ENCODE measurements at regions not wholly inside any gene's neighbourhood (a gene's known extent, or its start where the extent isn't known, plus 50 kb on each side); places are given as distances from the start of the nearest gene placed in this dataset.

- Histone ChIP-seq H3K27me3 (ENCODE audit: insufficient read depth, low read depth) (no peaks in the 10 kb centered on the region), H3K4me1 (replicated peaks; ENCODE audit: insufficient read depth) (peaks cover 30% of the 10 kb centered on the region), H3K9me3 (ENCODE audit: insufficient read depth, low read depth) (no peaks in the 10 kb centered on the region), H3K79me2 (ENCODE audit: low read depth) (no peaks in the 10 kb centered on the region), H3K4me3 (no peak overlapping the region), H3K27ac (peak overlapping the region; percentile 61), H2AFZ (no peak overlapping the region), H3K4me2 (peak overlapping the region; percentile 32; the same call in 1 of the 2 replicates), H4K20me1 (ENCODE audit: insufficient read depth) (no peaks in the 10 kb centered on the region), H3K36me3 (ENCODE audit: low read depth) (no peaks in the 10 kb centered on the region), H3F3A (ENCODE audit: insufficient read depth, low read depth) (peaks cover 14% of the 10 kb centered on the region), H3K9me2 (ENCODE audit: insufficient read depth) (no peaks in the 10 kb centered on the region)
- BruUV-seq (replicated peaks) = no TSS peak
- ChIA-PET CTCF (no interaction called here), POLR2A (ENCODE audit: unreplicated experiment) (interaction anchor here (0.6 kb wide), 1 partner anchor 197 kb away, joined by 3 read pairs; no protein-coding TSS in a partner anchor)
- intact Hi-C loops (cut with micrococcal nuclease; ENCODE audit: unreplicated experiment) = no loop called here
- TF ChIP-seq, protein P1, sequence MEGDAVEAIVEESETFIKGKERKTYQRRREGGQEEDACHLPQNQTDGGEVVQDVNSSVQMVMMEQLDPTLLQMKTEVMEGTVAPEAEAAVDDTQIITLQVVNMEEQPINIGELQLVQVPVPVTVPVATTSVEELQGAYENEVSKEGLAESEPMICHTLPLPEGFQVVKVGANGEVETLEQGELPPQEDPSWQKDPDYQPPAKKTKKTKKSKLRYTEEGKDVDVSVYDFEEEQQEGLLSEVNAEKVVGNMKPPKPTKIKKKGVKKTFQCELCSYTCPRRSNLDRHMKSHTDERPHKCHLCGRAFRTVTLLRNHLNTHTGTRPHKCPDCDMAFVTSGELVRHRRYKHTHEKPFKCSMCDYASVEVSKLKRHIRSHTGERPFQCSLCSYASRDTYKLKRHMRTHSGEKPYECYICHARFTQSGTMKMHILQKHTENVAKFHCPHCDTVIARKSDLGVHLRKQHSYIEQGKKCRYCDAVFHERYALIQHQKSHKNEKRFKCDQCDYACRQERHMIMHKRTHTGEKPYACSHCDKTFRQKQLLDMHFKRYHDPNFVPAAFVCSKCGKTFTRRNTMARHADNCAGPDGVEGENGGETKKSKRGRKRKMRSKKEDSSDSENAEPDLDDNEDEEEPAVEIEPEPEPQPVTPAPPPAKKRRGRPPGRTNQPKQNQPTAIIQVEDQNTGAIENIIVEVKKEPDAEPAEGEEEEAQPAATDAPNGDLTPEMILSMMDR (conservative IDR thresholded peaks at IDR 0.05) = no peak
- TF ChIP-seq EZH2 (IDR thresholded peaks at IDR 0.05; ENCODE audit: low read depth) = no peak
- peak; percentile 21 to 82 for DNase-seq
Measured at GRCh38 chr6:1485678-1486077, 96.3 kb downstream of the FOXF2 start.

GRCh38 chr6:1486387-1486786 is 97.0 kb downstream of the FOXF2 start:
- H3K4me3 ChIP-seq = no peak overlapping the region
- H3K9me3 ChIP-seq (ENCODE audit: insufficient read depth, low read depth) = no peaks in the 10 kb centered on the region
- peaks cover 8% of the 10 kb centered on the region; the same call in 1 of the 2 replicates for H3F3A ChIP-seq (ENCODE audit: insufficient read depth, low read depth)
- ChIA-PET CTCF (no interaction called here), POLR2A (ENCODE audit: unreplicated experiment) (no interaction called here)
- H3K4me2 ChIP-seq = no peak overlapping the region
- H3K27me3 ChIP-seq (ENCODE audit: insufficient read depth, low read depth) = no peaks in the 10 kb centered on the region
- no peak for DNase-seq
- no peaks in the 10 kb centered on the region for H3K9me2 ChIP-seq (ENCODE audit: insufficient read depth)
- H2AFZ ChIP-seq = no peak overlapping the region
- H3K36me3 ChIP-seq (ENCODE audit: low read depth) = no peaks in the 10 kb centered on the region
- H4K20me1 ChIP-seq (ENCODE audit: insufficient read depth) = no peaks in the 10 kb centered on the region
- H3K4me1 ChIP-seq (replicated peaks; ENCODE audit: insufficient read depth) = peaks cover 24% of the 10 kb centered on the region
- no TSS peak for BruUV-seq (replicated peaks)
- TF ChIP-seq EZH2 (IDR thresholded peaks at IDR 0.05; ENCODE audit: low read depth) = no peak
- intact Hi-C loops (cut with micrococcal nuclease; ENCODE audit: unreplicated experiment) = no loop called here
- no peaks in the 10 kb centered on the region for H3K79me2 ChIP-seq (ENCODE audit: low read depth)
- no peak overlapping the region for H3K27ac ChIP-seq

DNA sequence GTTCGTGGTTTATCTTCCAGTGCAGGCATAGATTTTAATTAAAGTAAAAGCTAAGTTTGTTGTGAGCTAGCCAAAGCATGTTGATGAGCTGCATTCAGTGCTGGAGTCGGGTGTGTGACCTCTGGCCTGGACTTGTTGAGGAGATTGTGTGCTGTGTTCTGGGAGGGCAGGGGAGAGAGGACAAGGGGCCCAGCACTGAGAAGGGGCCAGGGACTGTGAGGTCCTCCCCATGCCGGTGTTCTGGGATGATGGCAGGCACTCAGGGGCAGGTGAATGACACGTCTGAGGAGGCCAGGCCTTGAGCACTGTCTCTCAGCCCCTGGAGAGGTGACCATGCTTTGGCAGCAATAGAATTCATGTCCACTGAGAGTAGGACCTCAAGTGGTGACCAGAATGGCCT is 97.9 kb downstream of the FOXF2 start:
- Histone ChIP-seq H3K4me2 (no peak overlapping the region), H3K27ac (no peak overlapping the region), H3K79me2 (ENCODE audit: low read depth) (no peaks in the 10 kb centered on the region), H3K9me2 (ENCODE audit: insufficient read depth) (no peaks in the 10 kb centered on the region), H3K9me3 (ENCODE audit: insufficient read depth, low read depth) (no peaks in the 10 kb centered on the region), H3K4me3 (no peak overlapping the region), H2AFZ (no peak overlapping the region), H3K36me3 (ENCODE audit: low read depth) (no peaks in the 10 kb centered on the region), H3K4me1 (replicated peaks; ENCODE audit: insufficient read depth) (peaks cover 16% of the 10 kb centered on the region), H3F3A (ENCODE audit: insufficient read depth, low read depth) (peaks cover under 1% of the 10 kb centered on the region; the same call in 1 of the 2 replicates), H3K27me3 (ENCODE audit: insufficient read depth, low read depth) (no peaks in the 10 kb centered on the region), H4K20me1 (ENCODE audit: insufficient read depth) (no peaks in the 10 kb centered on the region)
- TF ChIP-seq EZH2 (IDR thresholded peaks at IDR 0.05; ENCODE audit: low read depth) = no peak
- TF ChIP-seq, protein P1 (conservative IDR thresholded peaks at IDR 0.05) = no peak
- DNase-seq = no peak
- CTCF ChIA-PET = no interaction called here
- POLR2A ChIA-PET (ENCODE audit: unreplicated experiment) = no interaction called here
- intact Hi-C loops (cut with micrococcal nuclease; ENCODE audit: unreplicated experiment) = no loop called here
- BruUV-seq (replicated peaks) = no TSS peak

- POLR2A ChIA-PET (ENCODE audit: unreplicated experiment) = no interaction called here
- H3K36me3 ChIP-seq (ENCODE audit: low read depth) = no peaks in the 10 kb centered on the region
- no peaks in the 10 kb centered on the region for H3K9me2 ChIP-seq (ENCODE audit: insufficient read depth)
- no peaks in the 10 kb centered on the region for H3F3A ChIP-seq (ENCODE audit: insufficient read depth, low read depth)
- H3K4me1 ChIP-seq (replicated peaks; ENCODE audit: insufficient read depth) = peaks cover under 1% of the 10 kb centered on the region; the same call in 1 of the 2 replicates
- intact Hi-C loops (cut with micrococcal nuclease; ENCODE audit: unreplicated experiment) = no loop called here
- no peak overlapping the region for H3K4me3 ChIP-seq
- no peaks in the 10 kb centered on the region for H3K9me3 ChIP-seq (ENCODE audit: insufficient read depth, low read depth)
- H3K4me2 ChIP-seq = no peak overlapping the region
- no peaks in the 10 kb centered on the region for H3K27me3 ChIP-seq (ENCODE audit: insufficient read depth, low read depth)
- no peak for DNase-seq
- CTCF ChIA-PET = no interaction called here
- no TSS peak for BruUV-seq (replicated peaks)
- H3K79me2 ChIP-seq (ENCODE audit: low read depth) = no peaks in the 10 kb centered on the region
- TF ChIP-seq EZH2 (IDR thresholded peaks at IDR 0.05; ENCODE audit: low read depth) = no peak
- TF ChIP-seq, protein P1 (conservative IDR thresholded peaks at IDR 0.05) = no peak
- H3K27ac ChIP-seq = no peak overlapping the region
- H2AFZ ChIP-seq = no peak overlapping the region
- no peaks in the 10 kb centered on the region for H4K20me1 ChIP-seq (ENCODE audit: insufficient read depth)
Measured at GRCh38 chr6:1491025-1491424, 101.6 kb downstream of the FOXF2 start.

Measured in PC-9 (cell line).